Sciatic nerve (tissue), 2 donors: ENCODE measurements at regions not wholly inside any gene's neighbourhood (a gene's known extent, or its start where the extent isn't known, plus 50 kb on each side); places are given as distances from the start of the nearest gene placed in this dataset.

Source experiments
- ATAC-seq: fragments of 200-7000 bp; cut with Tn5 transposase; one replicate; pipeline ENCODE4 v1.9.1; 2020; ENCODE audit warnings: mild to moderate bottlenecking, moderate library complexity
- DNase-seq: peaks from one replicate; pipeline ENCODE4 v3.0.0-alpha.2; 2020; ENCODE audit warnings: low spot score
- intact Hi-C: fragments of 100-400 bp; cut with DNase I; formaldehyde crosslinking; loops from one replicate; pipeline ENCODE4 v1.14.2; 2022
- donor health status: DM: no; HTN: no; CAD: no.
- donor health status: DM: no; HTN: no; CAD: no.

DNA sequence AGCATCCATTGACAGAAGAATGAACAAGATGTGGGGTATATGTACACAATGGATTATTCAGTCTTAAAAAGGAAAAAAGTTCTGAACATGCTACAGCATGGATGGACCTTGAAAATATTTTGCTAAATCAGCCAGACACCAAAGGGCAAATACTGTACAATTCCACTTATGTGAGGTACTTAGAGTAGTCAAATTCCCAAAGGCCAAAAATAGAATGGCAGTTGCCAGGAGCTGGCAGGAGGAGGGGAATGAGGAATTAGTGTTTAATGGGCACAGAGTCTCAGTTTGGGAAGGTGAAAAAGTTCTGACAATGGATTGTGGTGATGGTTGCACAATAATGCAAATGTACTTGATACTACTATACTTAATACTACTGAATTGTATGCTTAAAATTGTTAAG, 193.2 kb downstream of the MBD2 start:
- DNase-seq: no peak
- intact Hi-C loops: no loop called here
- no peak for ATAC-seq

DNA sequence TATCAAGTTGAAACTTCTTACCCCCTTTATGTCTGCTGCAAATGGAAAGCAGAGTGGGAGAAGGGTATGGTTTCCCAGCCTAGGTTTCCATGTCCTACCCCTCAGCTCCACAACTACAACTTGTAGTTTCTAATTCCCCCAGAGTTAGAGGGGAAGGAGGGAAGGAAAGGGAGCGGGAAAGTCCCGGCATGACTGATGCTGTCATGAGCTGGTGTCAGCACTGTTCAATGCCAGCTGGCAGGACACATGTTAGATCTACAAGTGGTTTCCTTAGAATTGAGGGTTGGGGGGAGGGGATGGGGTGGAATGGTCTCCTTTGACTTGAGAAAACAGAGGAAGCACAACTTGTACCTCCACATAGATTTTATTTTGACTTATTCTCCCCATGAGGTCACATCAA, 194.0 kb downstream of the MBD2 start:
- intact Hi-C loops: no loop called here
- ATAC-seq (no peak), DNase-seq (no peak)

DNA sequence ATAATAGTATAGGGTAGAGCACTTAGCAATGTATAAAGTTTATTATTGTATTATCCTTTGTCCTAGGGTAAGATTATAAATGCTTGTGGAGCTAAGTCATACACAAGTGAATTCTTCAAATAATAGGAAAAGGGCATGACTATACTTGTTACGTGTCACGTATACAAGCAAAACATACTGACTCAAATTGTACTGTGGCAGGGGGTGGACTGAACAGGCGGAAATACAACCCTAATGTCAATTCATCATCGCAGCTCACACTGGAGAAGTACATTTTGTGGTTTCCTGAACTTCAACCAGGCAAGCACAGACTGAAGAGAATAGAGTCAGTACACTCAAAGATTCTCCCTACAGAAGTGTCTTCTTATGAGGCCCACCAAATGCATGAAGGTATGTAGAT, 201.0 kb downstream of the MBD2 start:
- ATAC-seq (no peak), DNase-seq (no peak)
- intact Hi-C loops: no loop called here

DNA sequence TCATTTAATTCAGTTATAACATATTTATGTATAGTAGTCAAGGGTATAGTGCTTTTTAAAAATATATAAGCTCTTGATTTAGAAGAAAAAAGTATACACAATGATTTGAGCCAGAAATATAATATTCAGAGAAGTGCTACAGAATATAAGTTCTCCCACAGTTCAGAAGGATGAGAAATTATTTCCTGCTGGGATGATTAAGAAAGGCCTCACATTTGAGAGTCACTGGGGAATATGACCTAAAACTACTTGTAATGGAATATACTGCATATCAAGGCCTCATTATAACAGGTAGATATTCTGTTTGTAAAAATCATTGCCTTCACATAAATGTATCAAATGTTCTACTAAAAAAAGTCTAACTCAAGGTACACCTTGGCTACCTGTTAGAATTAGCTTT, 203.5 kb downstream of the MBD2 start:
- no peak for ATAC-seq
- no peak for DNase-seq
- intact Hi-C loops: no loop called here

DNA sequence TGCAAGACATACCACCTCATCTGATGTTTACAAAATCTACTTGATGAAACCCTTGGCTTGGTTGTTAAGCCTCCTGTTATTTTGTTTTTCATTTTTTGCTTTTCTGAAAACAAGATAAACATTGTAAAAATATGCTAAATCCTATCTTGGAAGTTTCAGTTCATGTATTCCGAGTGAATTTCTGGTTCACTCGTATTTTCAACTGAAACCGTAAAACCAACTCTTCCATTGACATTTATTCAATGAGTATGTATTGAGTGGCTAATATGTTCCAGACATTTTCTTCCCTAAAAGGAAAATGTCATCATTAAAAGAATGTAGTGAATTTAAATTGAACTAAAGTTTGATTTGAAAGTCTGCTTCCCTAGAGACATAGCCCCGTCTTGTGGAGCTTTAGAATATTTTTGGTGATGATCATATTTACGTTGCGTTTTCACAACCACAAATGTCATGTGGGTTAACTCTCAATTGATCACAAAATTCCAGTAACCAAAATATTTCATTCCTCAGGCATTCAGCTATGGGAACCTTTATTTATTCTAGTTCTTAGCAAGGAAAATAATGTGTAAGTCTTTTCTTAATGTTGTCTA, 204.2 kb downstream of the MBD2 start:
- no peak for DNase-seq

DNA sequence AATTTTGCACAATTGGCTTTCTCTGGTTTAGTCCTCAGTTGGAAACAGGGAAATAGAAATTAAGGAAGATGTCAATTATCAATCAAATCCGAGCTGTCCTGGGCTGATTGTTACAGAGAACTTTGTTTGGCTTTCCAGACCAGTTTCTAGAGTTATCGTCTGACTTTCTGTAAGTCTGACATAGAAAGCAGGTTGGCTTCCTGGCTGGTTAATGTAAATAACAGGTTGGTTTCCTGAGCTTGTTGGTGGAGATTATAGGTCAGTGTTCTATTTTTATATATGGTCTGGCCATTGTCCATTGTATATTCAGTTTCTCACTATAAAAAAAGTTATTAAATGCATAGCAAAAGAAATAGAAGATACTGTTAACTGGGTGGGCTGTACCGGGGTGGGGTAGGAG, 204.8 kb downstream of the MBD2 start:
- intact Hi-C loops: no loop called here
- DNase-seq (no peak), ATAC-seq (no peak)

More for the DNA sequence above, 204.2 kb downstream of the MBD2 start:
- ATAC-seq: no peak
- intact Hi-C loops: no loop called here

DNA sequence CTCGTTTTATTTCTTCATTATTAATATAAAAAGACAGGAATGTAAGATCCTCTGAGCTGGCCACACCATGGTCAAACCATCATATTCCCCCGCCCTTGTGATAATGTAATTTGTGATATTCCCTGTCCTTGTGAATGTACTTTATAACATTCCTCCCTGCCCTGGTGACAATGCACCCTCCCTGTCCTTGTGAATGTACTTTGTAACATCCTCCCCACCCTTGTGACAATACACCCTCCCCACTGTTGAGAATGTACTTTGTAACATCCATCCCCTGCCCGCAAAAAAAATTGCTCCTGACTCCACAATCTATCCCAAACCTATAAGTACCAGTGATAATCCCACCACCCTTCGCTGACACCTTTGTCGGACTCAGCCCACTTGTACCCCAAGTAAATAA, 211.0 kb downstream of the MBD2 start:
- intact Hi-C loops: no loop called here
- ATAC-seq: no peak

DNA sequence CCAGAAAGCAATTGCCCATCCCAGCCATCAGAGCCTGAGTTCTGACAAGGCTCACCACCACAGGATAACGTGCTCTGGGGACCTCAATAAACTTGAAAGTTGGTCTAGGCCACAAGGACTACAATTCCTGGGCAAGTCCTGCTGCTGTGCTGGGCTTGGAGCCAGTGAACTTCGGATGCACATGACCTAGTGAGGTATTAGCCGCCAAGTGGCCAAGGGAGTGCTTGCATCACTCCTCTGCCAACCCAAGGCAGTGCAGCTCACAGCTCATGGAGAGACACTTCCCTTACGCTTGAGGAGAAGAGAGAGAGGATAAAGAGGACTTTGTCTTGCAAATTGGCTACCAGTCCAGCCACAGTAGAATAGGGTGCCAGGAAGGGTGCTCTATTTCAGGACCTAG, 219.6 kb downstream of the MBD2 start:
- ATAC-seq: no peak
- DNase-seq: no peak
- intact Hi-C loops: no loop called here

More for the DNA sequence above, 211.0 kb downstream of the MBD2 start:
- no peak for DNase-seq

DNA sequence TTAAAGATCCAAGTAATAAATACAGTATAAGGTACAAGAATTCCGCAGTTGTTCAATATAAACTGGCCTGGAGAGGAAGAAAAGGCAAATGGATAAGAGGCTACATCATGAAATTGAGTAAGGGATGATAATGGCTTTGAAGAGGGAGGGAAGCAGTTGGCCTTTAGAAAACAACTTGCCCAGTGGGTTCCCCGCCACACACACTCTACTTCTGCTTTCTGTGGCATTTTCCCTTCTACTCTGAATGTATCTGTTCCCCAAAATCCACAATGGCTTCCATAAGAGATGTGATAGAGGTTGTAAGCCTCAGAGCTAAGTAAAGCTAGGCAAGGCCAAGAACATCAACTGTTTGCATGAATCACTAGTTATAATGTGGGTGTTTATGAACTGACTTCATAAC, 221.3 kb downstream of the MBD2 start:
- no peak for DNase-seq
- intact Hi-C loops: no loop called here
- no peak for ATAC-seq

DNA sequence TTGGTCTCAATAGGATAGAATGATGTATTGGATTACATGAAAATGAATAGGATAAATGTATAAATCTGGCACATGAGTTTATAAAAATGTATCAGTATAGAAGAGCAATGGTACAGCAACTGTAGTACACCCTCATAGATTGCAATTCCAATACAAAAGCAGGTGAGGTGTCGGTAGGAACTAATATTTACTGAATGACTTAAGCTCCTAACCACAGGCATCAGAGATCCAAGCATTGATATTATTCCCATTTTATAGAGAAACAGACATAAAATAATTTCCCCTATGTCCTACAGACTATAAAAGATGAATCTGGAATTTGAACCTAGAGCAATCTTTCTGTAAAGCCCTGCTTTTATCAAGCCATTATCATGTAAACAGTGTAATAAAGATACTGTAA, 227.4 kb downstream of the MBD2 start:
- ATAC-seq (no peak), DNase-seq (no peak)
- intact Hi-C loops: no loop called here

DNA sequence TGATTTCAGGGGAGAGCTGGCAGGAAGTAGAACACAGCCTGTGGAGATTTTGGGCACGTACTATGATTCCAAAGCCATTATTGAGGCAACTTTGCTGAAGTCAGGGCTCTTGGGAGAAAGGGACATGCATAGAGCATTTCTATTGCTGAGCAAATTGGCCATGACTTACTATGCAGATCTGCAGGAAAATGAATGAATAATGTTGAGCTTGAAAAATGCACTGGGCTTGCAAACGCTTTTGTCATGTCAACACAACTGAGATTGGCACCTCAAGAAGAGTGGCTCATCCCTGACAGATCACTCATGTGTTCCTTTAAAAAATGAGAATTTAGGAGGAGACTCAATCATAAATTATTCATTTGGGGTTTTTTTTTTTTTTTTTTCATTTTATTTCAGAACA, 230.5 kb downstream of the MBD2 start:
- no peak for DNase-seq
- intact Hi-C loops: no loop called here
- ATAC-seq: no peak

DNA sequence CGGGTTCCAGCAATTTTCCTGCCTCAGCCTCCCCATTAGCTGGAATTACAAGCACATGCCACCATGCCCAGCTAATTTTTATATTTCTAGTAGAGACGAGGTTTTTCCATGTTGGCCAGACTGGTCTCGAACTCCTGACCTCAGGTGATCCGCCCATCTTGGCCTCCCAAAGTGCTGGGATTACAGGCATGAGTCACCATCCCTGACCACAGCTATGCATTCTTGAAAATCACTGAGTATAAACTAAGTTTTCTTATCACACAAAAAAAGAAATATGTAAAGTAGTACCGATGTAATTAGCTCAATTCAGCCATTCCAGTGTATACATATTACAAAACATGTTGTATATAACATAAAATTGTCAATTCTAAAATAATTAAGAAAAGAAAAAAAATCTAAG, 232.7 kb downstream of the MBD2 start:
- intact Hi-C loops: no loop called here
- no peak for DNase-seq
- peak; percentile 48 for ATAC-seq

DNA sequence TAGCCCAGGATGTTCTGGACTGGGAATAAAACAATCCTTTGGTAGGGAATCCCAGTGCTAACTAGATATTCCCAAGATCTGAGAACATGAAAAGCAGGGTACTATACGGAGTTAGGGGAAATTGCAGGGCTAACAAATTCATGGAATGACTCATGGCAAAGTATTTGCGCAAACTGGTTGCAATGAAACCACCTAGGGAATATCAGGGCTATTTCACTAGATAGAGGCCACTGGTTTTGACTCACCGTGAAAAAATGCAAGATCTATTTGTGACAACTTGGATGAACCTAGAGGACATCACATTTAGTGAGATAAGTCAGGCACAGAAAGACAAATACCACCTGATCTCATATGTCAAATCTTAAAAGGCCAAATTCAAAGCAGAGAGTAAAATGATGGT, 233.3 kb downstream of the MBD2 start:
- no peak for DNase-seq
- intact Hi-C loops: no loop called here
- peak; percentile 87 for ATAC-seq

DNA sequence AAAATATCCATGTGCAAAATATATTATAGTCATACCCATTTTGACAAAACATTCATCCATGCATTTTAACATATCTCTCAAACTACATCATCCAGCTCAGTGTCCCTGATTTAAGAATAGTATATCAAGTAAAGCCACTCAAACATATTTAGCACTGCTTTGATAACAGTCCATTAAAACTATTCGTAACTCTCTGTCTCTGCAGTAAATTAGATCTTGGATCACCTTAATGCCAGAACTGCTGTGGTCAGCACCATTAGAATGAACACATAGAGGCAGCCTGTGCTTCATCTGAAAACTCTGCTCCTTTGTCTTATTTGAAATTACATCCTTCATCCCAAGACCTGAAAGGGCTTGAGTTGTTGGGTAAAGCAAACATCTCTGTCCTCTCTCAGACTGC, 234.0 kb downstream of the MBD2 start:
- ATAC-seq: no peak
- intact Hi-C loops: no loop called here
- no peak for DNase-seq

DNA sequence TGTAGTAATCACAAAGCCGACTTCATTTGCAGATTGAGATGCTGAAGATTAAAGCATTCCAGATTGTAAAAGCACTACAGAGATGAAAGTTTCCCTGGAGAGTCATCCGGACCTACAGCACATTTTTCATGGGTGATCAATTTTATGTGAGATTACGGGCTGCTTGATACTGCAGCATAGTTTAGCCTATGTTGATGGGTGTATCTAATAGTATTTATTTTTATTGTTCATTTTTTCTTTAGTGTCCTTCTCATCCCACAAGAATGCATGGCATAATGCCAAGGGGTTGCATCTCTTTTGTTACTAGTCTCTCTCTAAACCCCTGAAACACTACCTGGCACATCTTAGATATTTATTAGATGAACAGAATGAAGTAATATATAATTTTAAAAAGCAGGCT, 240.4 kb downstream of the MBD2 start:
- ATAC-seq (no peak), DNase-seq (no peak)
- intact Hi-C loops: no loop called here

DNA sequence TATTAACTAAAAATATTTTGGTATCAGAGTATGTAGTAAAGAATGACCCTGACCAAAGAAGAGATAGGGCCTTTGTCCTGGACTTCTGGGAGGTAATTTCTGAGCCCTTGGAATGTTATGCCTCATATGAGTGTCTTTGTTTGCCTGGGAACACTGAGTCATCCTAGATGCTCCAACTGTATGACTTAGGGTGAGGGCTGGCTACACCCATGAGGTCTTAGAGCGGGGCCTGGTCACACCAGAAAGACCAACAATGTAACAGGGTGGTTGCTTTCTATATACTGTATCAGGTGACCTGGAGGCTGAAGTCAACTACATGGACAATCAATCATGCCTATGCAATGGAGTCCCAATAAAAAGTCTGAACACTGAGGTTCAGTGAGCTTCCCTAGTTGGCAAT, 253.1 kb downstream of the MBD2 start:
- ATAC-seq (no peak), DNase-seq (no peak)
- intact Hi-C loops: no loop called here

DNA sequence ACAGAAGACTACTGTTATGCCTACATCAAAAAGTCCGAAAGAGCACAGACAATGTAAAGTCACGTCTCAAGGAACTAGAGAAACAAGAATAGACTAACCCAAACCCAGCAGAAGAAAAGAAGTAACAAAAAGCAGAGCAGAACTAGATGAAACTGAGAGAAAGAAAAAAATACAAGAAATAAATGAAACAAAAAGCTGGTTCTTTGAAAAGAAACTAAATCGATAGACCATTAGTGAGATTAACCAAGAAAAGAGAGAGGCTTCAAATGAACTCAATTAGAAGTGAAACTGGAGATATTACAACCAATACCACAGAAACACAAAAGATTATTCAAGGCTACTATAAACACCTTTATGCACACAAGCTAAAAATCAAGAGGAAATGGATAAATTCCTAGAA, 271.8 kb downstream of the MBD2 start:
- ATAC-seq (no peak), DNase-seq (no peak)
- intact Hi-C loops: no loop called here

DNA sequence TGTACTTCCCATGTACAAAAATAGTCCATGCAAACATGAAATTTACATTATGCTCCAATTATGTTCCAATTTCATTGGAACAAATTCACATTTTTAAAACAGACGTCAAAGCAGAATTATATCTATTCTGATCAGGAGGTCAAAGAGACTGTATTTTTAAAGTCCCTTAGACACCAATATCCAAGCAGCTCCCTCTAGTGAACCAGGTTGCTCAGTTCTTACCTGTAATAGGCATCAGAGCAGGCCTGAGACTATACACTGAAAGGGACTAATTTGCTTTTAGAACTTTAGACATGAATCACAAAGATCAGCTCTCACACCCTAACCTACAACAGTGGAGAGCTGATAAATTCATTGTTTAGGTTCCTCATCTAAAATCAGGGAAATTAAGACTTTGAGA, 273.9 kb downstream of the MBD2 start:
- no peak for ATAC-seq
- DNase-seq: no peak
- intact Hi-C loops: no loop called here

DNA sequence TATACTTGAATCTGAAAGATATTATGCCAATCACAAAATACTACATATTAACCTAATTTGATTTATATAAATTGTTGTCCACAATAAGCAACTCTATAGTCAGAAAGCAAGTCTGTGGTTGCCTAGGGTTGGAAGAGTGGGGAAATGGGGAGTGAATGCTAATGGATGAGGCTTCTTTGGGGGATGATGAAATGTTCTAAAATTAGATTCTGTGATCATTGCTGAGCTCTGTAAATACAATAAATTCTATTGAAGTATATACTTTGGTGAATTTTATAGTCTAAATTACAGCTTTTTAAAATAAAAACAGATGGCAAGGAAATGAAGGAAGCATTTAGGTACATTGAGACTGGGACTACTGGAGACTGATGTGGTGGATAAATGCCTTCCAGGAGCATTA, 275.5 kb downstream of the MBD2 start:
- intact Hi-C loops: no loop called here
- ATAC-seq: no peak
- no peak for DNase-seq

DNA sequence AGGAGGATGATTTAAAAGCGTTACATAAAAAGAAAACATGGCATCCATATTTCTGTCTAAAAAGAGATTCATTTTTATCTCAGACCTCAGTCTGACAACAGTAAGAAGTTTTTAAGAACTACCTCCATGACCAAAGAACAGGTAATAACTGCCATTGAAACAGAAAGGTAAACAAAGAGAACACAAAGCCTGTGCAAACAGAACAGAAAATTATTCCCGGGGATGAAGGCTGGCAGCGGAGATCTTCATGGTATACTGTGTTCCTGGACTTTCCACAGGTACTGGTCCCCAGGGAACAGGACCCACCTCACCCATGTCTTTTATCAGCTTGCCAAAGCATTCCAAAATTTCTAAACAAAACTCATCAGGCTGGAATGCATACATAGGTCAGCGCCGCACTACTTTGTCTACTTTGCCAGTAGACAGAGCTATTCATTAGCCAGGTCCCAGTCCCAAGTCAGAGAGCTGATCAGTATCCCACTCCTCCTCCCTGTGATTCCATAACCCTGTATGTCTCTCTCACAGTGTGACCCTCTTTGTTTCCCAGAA, 277.3 kb downstream of the MBD2 start:
- ATAC-seq (no peak), DNase-seq (no peak)
- intact Hi-C loops: no loop called here

DNA sequence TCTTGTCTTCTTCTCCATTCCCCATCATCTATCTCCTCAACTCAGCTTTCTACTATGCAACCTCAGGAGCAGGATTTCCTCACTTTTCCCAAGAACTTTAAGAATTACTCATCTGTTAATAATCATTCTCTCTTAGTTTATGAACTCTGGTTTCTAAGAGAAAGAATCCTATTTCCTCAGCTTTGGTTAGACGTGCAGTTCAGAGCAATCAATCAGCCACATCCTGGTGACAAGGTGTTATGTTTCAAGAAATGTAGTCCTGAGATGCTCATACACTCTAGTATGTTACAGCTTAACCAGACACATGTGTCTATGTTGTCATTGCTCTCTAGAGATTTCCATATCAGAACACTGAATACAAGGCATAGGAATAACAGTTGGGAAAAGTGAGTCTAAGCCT, 277.9 kb downstream of the MBD2 start:
- no peak for ATAC-seq
- DNase-seq: no peak
- intact Hi-C loops: no loop called here

DNA sequence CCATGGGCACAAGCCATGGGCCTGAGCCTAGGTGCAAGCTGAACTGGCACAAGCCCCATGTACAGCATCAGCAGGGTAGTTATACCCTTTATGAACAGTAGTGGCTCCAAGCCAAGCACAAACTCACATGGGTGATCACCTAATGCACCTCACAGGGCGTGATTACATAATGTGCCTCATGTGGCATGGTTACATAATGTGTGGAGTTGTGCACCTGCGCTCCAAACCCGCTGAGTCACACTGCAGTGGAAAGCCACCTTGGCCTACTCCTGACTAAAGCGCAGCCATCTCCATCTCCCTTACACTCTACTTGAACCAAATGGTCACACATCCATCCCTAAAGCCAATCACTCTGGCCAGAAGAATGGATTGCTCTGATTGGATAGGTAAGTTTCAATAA, 279.7 kb downstream of the MBD2 start:
- intact Hi-C loops: no loop called here
- DNase-seq (no peak), ATAC-seq (no peak)
